ENCODE measurements at regions not wholly inside any gene's neighbourhood (a gene's known extent, or its start where the extent isn't known, plus 50 kb on each side); places are given as distances from the start of the nearest gene placed in this dataset.

- POLR2A ChIA-PET: no interaction called here
- TF ChIP-seq CTCF (IDR thresholded peaks at IDR 0.05; ENCODE audit: control extremely low read depth, extremely low read depth, low read depth, missing control alignments): no peak
- DNase-seq (ENCODE audit: extremely low spot score): no peak
- CTCF ChIA-PET: interaction anchor here (1.4 to 2.4 kb wide), 2 partner anchors 23 to 24 kb away, joined by 3 to 5 read pairs; no protein-coding TSS in a partner anchor
Measured at GRCh38 chr7:131148258-131148657, 179.4 kb upstream of the MKLN1 start.

DNA sequence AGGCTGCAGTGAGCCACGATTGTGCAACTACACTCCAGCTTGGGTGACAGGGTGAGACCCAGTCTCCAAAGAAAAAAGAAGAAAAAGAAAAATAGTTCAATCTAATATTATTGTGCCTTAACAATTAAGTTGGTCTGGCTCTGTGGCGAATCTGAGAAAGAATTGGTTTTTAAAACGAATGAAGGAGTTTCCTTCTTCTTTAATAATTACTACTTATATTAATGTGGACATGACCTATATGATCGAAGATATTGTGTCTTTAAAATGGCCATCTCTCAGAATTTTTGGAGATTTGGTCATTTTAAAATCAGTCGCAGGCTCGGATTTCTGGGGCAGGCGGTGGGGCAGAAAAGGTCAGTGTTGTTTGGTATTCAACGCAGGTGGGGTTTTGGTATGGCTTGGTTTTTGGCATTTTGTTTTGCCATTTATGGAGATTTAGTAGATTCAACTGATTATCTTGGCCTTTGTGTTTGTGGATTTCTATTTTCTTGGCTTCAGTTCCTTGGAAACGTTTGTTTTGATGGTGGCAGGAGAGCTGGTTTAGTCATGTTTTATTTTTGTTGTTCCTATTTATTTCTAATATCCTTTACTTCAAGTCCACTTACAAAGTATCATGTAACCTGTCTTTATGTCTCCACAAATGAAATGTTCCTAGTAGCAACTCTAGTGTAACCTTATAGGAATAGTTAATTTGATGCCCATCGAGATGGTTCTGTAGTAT, 178.8 kb upstream of the MKLN1 start:
- TF ChIP-seq CTCF (IDR thresholded peaks at IDR 0.05; ENCODE audit: control extremely low read depth, extremely low read depth, low read depth, missing control alignments): no peak
- ChIA-PET CTCF (interaction anchor here (1.1 to 2.4 kb wide), 3 partner anchors 10 to 25 kb away, joined by 3 to 5 read pairs (median 3); no protein-coding TSS in a partner anchor), POLR2A (no interaction called here)
- no peak for DNase-seq (ENCODE audit: extremely low spot score)

- TF ChIP-seq CTCF (IDR thresholded peaks at IDR 0.05; ENCODE audit: control extremely low read depth, extremely low read depth, low read depth, missing control alignments): no peak
- no peak for DNase-seq (ENCODE audit: extremely low spot score)
- POLR2A ChIA-PET: no interaction called here
- CTCF ChIA-PET: interaction anchor here (1.1 to 2.4 kb wide), 3 partner anchors 10 to 25 kb away, joined by 3 to 5 read pairs (median 3); no protein-coding TSS in a partner anchor
Measured at GRCh38 chr7:131149429-131149773, 178.3 kb upstream of the MKLN1 start.

- TF ChIP-seq CTCF (IDR thresholded peaks at IDR 0.05; ENCODE audit: control extremely low read depth, extremely low read depth, low read depth, missing control alignments): no peak
- ChIA-PET POLR2A (interaction anchor here (0.6 kb wide), 1 partner anchor 125 kb away, joined by 7 read pairs; no protein-coding TSS in a partner anchor), CTCF (interaction anchor here (0.9 to 2.7 kb wide), 6 partner anchors 9 to 40 kb away, joined by 3 to 7 read pairs (median 4); no protein-coding TSS in a partner anchor)
- DNase-seq (ENCODE audit: extremely low spot score): no peak
Measured at GRCh38 chr7:131149840-131150239, 177.8 kb upstream of the MKLN1 start.

- TF ChIP-seq CTCF (IDR thresholded peaks at IDR 0.05; ENCODE audit: control extremely low read depth, extremely low read depth, low read depth, missing control alignments): no peak
- CTCF ChIA-PET: interaction anchor here (1.2 to 2.7 kb wide), 3 partner anchors 8 to 39 kb away, joined by 4 to 7 read pairs (median 6); no protein-coding TSS in a partner anchor
- POLR2A ChIA-PET: no interaction called here
- no peak for DNase-seq (ENCODE audit: extremely low spot score)
Measured at GRCh38 chr7:131151034-131151433, 176.6 kb upstream of the MKLN1 start.

GRCh38 chr7:131152766-131153165, 174.9 kb upstream of the MKLN1 start:
- POLR2A ChIA-PET: no interaction called here
- no peak for TF ChIP-seq CTCF (IDR thresholded peaks at IDR 0.05; ENCODE audit: control extremely low read depth, extremely low read depth, low read depth, missing control alignments)
- CTCF ChIA-PET: no interaction called here
- DNase-seq (ENCODE audit: extremely low spot score): no peak
